H9 (cell line): ENCODE measurements at regions not wholly inside any gene's neighbourhood (a gene's known extent, or its start where the extent isn't known, plus 50 kb on each side); places are given as distances from the start of the nearest gene placed in this dataset.

ENCODE experiments used
- DNase-seq: peaks from one replicate; pipeline ENCODE4 v3.0.0-alpha.2; 2017
- H2AFZ ChIP-seq: one replicate; pipeline ENCODE4 v1.6.1; 2013; ENCODE audit warnings: mild to moderate bottlenecking, low read length, control low read depth, moderate library complexity
- H2AK5ac ChIP-seq: 2 replicates; pipeline ENCODE4 v1.6.1; 2013; ENCODE audit warnings: low read length, control low read depth, mixed read lengths; ENCODE audit not compliant: insufficient read length
- H2BK120ac ChIP-seq: one replicate; pipeline ENCODE4 v1.6.1; 2013; ENCODE audit warnings: low read depth, mild to moderate bottlenecking, low read length, control low read depth, inconsistent platforms; ENCODE audit not compliant: poor library complexity, severe bottlenecking
- H2BK12ac ChIP-seq: 2 replicates; pipeline ENCODE4 v1.6.1; 2013; ENCODE audit warnings: low read length, control low read depth, mixed read lengths, low read depth; ENCODE audit not compliant: insufficient read length
- H2BK15ac ChIP-seq: 2 replicates; pipeline ENCODE4 v1.6.1; 2013; ENCODE audit warnings: low read depth, low read length, control low read depth
- H2BK20ac ChIP-seq: one replicate; pipeline ENCODE4 v1.6.1; 2013; ENCODE audit warnings: low read depth, mild to moderate bottlenecking, low read length, control low read depth, inconsistent platforms; ENCODE audit not compliant: poor library complexity, severe bottlenecking
- H2BK5ac ChIP-seq: 2 replicates; pipeline ENCODE4 v1.6.1; 2013; ENCODE audit warnings: low read length, control low read depth, mixed read lengths; ENCODE audit not compliant: insufficient read length
- H3K14ac ChIP-seq: 2 replicates; pipeline ENCODE4 v1.6.1; 2013; ENCODE audit warnings: low read length, control low read depth; ENCODE audit not compliant: insufficient read depth
- H3K18ac ChIP-seq: 2 replicates; pipeline ENCODE4 v1.6.1; 2013; ENCODE audit warnings: low read depth, mild to moderate bottlenecking, mixed read lengths, low read length, control low read depth; ENCODE audit not compliant: insufficient read length
- H3K23ac ChIP-seq: 2 replicates; pipeline ENCODE4 v1.6.1; 2013; ENCODE audit warnings: low read length, control low read depth, mixed read lengths, low read depth; ENCODE audit not compliant: insufficient read length
- H3K23me2 ChIP-seq: 2 replicates; pipeline ENCODE4 v1.6.1; 2013; ENCODE audit warnings: low read depth, mild to moderate bottlenecking, mixed read lengths, low read length, control low read depth; ENCODE audit not compliant: insufficient read length, poor library complexity, severe bottlenecking
- H3K27ac ChIP-seq: 2 replicates; pipeline ENCODE4 v1.5.1; 2013; ENCODE audit warnings: low read length, control low read depth, mixed read lengths, low read depth; ENCODE audit not compliant: insufficient read length
- H3K27me3 ChIP-seq: 2 replicates; pipeline ENCODE4 v1.6.1; 2013; ENCODE audit warnings: low read length, control low read depth, inconsistent platforms; ENCODE audit not compliant: insufficient read depth
- H3K4ac ChIP-seq: 2 replicates; pipeline ENCODE4 v1.6.1; 2013; ENCODE audit warnings: low read depth, mild to moderate bottlenecking, control low read depth, inconsistent platforms, low read length, moderate library complexity
- H3K4me1 ChIP-seq: 2 replicates; pipeline ENCODE4 v1.6.1; 2013; ENCODE audit warnings: low read length, control low read depth, inconsistent platforms; ENCODE audit not compliant: insufficient read depth
- H3K4me2 ChIP-seq: 2 replicates; pipeline ENCODE4 v1.6.1; 2013; ENCODE audit warnings: low read length, control low read depth, mixed read lengths; ENCODE audit not compliant: insufficient read length, insufficient read depth
- H3K56ac ChIP-seq: 2 replicates; pipeline ENCODE4 v1.6.1; 2013; ENCODE audit warnings: low read depth, mild to moderate bottlenecking, mixed read lengths, low read length, control low read depth; ENCODE audit not compliant: insufficient read length
- H3K79me1 ChIP-seq: 2 replicates; pipeline ENCODE4 v1.6.1; 2013; ENCODE audit warnings: low read depth, mild to moderate bottlenecking, moderate library complexity, low read length, control low read depth, inconsistent platforms; ENCODE audit not compliant: insufficient read depth, poor library complexity, severe bottlenecking
- H3K79me2 ChIP-seq: 2 replicates; pipeline ENCODE4 v1.6.1; 2013; ENCODE audit warnings: low read length, control low read depth, inconsistent platforms; ENCODE audit not compliant: insufficient read depth
- H3K9ac ChIP-seq: 2 replicates; pipeline ENCODE4 v1.6.1; 2013; ENCODE audit warnings: low read length, control low read depth, mixed read lengths; ENCODE audit not compliant: insufficient read length; ENCODE audit errors: extremely low read depth
- H3K9me3 ChIP-seq: one replicate; pipeline ENCODE4 v1.6.1; 2013; ENCODE audit warnings: low read depth, low read length, inconsistent platforms; ENCODE audit not compliant: control insufficient read depth
- H3T11ph ChIP-seq: one replicate; pipeline ENCODE4 v1.6.1; 2013; ENCODE audit warnings: mild to moderate bottlenecking, low read length, control low read depth, inconsistent platforms
- H4K20me1 ChIP-seq: one replicate; pipeline ENCODE4 v1.6.1; 2013; ENCODE audit not compliant: control insufficient read depth, insufficient read length, insufficient read depth
- H4K5ac ChIP-seq: 2 replicates; pipeline ENCODE4 v1.6.1; 2013; ENCODE audit warnings: low read depth, mild to moderate bottlenecking, mixed read lengths, low read length, control low read depth; ENCODE audit not compliant: insufficient read length
- H4K8ac ChIP-seq: replicated peaks from 2 replicates; pipeline ENCODE4 v1.6.1; 2013; ENCODE audit warnings: low read length, control low read depth, mixed read lengths, low read depth; ENCODE audit not compliant: insufficient read length
- H4K91ac ChIP-seq: 2 replicates; pipeline ENCODE4 v1.6.1; 2013; ENCODE audit warnings: low read depth, mild to moderate bottlenecking, moderate library complexity, mixed read lengths, low read length, control low read depth; ENCODE audit not compliant: insufficient read length
- H3K27ac Mint-ChIP-seq, 3 experiments: 2 replicates in 2 of 3; 3 replicates in 1 of 3; pipeline ENCODE4 v1.8.0; 2020 to 2021; ENCODE audit warnings: mixed read lengths in 3 of 3, mild to moderate bottlenecking in 1 of 3, moderate library complexity in 1 of 3
- H3K27me3 Mint-ChIP-seq: 2 replicates; pipeline ENCODE4 v1.8.0; 2021; ENCODE audit warnings: low read depth, mild to moderate bottlenecking, moderate library complexity, mixed read lengths
- H3K36me3 Mint-ChIP-seq, 3 experiments: 2 replicates in 2 of 3; 3 replicates in 1 of 3; pipeline ENCODE4 v1.8.0; 2020 to 2021; ENCODE audit warnings: low read depth in 3 of 3, mixed read lengths in 3 of 3; ENCODE audit not compliant: insufficient read depth in 1 of 3
- H3K4me1 Mint-ChIP-seq, 2 experiments: 2 replicates each; pipeline ENCODE4 v1.8.0; 2020; ENCODE audit warnings: mixed read lengths in 2 of 2
- H3K4me3 Mint-ChIP-seq, 2 experiments: 2 replicates in 1 of 2; 3 replicates in 1 of 2; pipeline ENCODE4 v1.8.0; 2020 to 2021; ENCODE audit warnings: mild to moderate bottlenecking in 2 of 2, mixed read lengths in 2 of 2, moderate library complexity in 1 of 2
- H3K9me3 Mint-ChIP-seq, 2 experiments: 2 replicates in 1 of 2; 3 replicates in 1 of 2; pipeline ENCODE4 v1.8.0; 2020; ENCODE audit warnings: mild to moderate bottlenecking in 2 of 2, mixed read lengths in 2 of 2, moderate library complexity in 1 of 2
- WGBS: extraction: QIAGEN DNeasy Blood & Tissue Kit; methylation state at CpG from one replicate; pipeline ENCODE4 v1.1.7; 2013; ENCODE audit warnings: missing lambda C conversion rate, low lambda C conversion rate, mixed read lengths; ENCODE audit not compliant: insufficient read length; ENCODE audit errors: extremely low coverage; 5-methylcytosine and 5-hydroxymethylcytosine counted together
- TF ChIP-seq, protein P1 (sequence below): fragments of 200-600 bp; sonication (generic); conservative IDR thresholded peaks from 3 replicates; pipeline ENCODE4 v1.8.0; 2021; ENCODE audit warnings: antibody characterized with exemption, mild to moderate bottlenecking

DNA sequence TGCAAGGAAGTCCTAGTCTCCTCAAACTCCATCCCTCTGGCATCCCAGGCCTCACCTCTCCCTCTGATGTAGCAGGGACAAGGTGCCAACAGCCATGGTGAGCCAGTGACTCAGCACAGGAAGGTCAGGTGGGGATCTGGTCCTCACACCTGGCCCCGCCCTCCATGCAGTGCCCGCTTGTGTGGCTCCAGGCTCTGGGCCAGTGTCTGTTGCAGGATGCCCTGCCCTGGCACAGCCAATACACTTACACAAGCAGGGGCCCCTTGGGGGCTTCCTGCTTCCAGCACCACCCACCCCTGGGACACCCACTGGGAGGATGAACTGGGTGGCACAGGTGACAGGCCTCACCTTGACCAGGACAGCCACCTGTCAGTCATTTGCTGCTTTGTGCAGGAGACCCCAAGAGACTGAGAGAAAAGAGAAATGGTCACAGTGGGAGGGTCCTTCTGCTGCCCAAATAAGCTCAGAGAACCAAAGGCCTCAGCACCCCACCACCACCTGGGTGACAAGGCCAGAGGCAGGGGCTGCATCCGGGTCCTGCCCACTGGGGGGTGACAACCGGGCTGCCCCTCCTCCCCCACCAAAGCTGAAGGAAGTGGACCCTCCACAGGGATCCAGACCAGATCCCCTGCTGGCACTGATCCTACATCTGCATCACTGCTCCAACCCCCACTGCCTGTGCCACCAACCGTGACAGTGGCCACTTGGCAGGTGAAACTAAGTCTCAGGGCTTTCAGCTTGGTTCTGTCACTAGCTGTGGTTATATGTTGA is 658.8 kb upstream of the DEFB115 start:
- Mint-ChIP-seq H3K4me3 (no peak overlapping the region), H3K9me3 (peaks cover 59 to 63% of the 10 kb centered on the region in 2 experiments), H3K36me3 (peaks cover 5 to 17% (median 14%) of the 10 kb centered on the region in 3 experiments; a peak in 6 of 7 replicates), H3K4me1 (no peaks in the 10 kb centered on the region), H3K27ac (no peak overlapping the region), H3K27me3 (peaks cover 5% of the 10 kb centered on the region)
- H3K14ac ChIP-seq = no peak overlapping the region
- H2AK5ac ChIP-seq = no peak overlapping the region
- no peak overlapping the region for H2BK15ac ChIP-seq
- H4K5ac ChIP-seq = no peak overlapping the region
- no peak overlapping the region for H2BK5ac ChIP-seq
- no peak overlapping the region for H3K4ac ChIP-seq
- WGBS = no CpG with 5 or more reads among the region's 5 CpGs
- no peak overlapping the region for H3T11ph ChIP-seq
- no peaks in the 10 kb centered on the region for H3K27me3 ChIP-seq
- no peak overlapping the region for H3K56ac ChIP-seq
- H2AFZ ChIP-seq = no peak overlapping the region
- DNase-seq = no peak
- peaks cover 95% of the 10 kb centered on the region for H3K9me3 ChIP-seq
- H2BK12ac ChIP-seq = no peak overlapping the region
- no peaks in the 10 kb centered on the region for H3K79me1 ChIP-seq
- H3K79me2 ChIP-seq = no peaks in the 10 kb centered on the region
- no peak overlapping the region for H4K91ac ChIP-seq
- H3K4me2 ChIP-seq = no peak overlapping the region
- H3K23ac ChIP-seq = no peak overlapping the region
- H3K23me2 ChIP-seq = no peaks in the 10 kb centered on the region
- H2BK20ac ChIP-seq = no peak overlapping the region
- H3K9ac ChIP-seq = no peak overlapping the region
- TF ChIP-seq, protein P1, sequence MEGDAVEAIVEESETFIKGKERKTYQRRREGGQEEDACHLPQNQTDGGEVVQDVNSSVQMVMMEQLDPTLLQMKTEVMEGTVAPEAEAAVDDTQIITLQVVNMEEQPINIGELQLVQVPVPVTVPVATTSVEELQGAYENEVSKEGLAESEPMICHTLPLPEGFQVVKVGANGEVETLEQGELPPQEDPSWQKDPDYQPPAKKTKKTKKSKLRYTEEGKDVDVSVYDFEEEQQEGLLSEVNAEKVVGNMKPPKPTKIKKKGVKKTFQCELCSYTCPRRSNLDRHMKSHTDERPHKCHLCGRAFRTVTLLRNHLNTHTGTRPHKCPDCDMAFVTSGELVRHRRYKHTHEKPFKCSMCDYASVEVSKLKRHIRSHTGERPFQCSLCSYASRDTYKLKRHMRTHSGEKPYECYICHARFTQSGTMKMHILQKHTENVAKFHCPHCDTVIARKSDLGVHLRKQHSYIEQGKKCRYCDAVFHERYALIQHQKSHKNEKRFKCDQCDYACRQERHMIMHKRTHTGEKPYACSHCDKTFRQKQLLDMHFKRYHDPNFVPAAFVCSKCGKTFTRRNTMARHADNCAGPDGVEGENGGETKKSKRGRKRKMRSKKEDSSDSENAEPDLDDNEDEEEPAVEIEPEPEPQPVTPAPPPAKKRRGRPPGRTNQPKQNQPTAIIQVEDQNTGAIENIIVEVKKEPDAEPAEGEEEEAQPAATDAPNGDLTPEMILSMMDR = no peak
- no peak overlapping the region for H2BK120ac ChIP-seq
- no peak overlapping the region for H4K8ac ChIP-seq
- no peak overlapping the region for H3K27ac ChIP-seq
- no peak overlapping the region for H3K18ac ChIP-seq
- H4K20me1 ChIP-seq = no peaks in the 10 kb centered on the region
- H3K4me1 ChIP-seq = no peaks in the 10 kb centered on the region
